A673 (cell line): ENCODE measurements at regions not wholly inside any gene's neighbourhood (a gene's known extent, or its start where the extent isn't known, plus 50 kb on each side); places are given as distances from the start of the nearest gene placed in this dataset.
"Not testable (repeated sequence)": the region's sequence is repeated elsewhere in the genome, so short reads cannot be mapped to it uniquely, and the experiment has no call there.

Source experiments
- BruUV-seq: library from RNA; stranded (reverse); fragments of 400-500 nt; replicated peaks from 2 replicates; lab custom pipeline; 2021; lab: Mats Ljungman, UMichigan
- CTCF ChIA-PET: fragments of 300-600 bp; sonication (Branson Sonifier 250); formaldehyde crosslinking; loops from one replicate; lab custom pipeline; 2022; ENCODE audit warnings: antibody characterized with exemption; lab: Charles Lee
- POLR2A ChIA-PET: fragments of 300-600 bp; sonication (Branson Sonifier 250); formaldehyde crosslinking; loops from one replicate; lab custom pipeline; 2022; ENCODE audit warnings: antibody characterized with exemption; ENCODE audit not compliant: low non-redundant PET; lab: Charles Lee
- DNase-seq: peaks from one replicate; pipeline ENCODE4 v3.0.0-alpha.2; 2015; ENCODE audit warnings: low spot score
- H3K27ac ChIP-seq: fragments of 200-600 bp; sonication (generic); 2 replicates; pipeline ENCODE4 v1.5.1; 2016; ENCODE audit warnings: mixed run types, low read depth, mild to moderate bottlenecking, mixed read lengths, antibody characterized with exemption, low read length; ENCODE audit not compliant: poor library complexity, severe bottlenecking
- H3K27me3 ChIP-seq: fragments of 200-600 bp; sonication (generic); replicated peaks from 2 replicates; pipeline ENCODE4 v1.6.1; 2017; ENCODE audit warnings: mixed run types, low read depth, mild to moderate bottlenecking, mixed read lengths, antibody characterized with exemption, low read length; ENCODE audit not compliant: insufficient read depth, poor library complexity
- H3K36me3 ChIP-seq: fragments of 200-600 bp; sonication (generic); 2 replicates; pipeline ENCODE4 v1.6.1; 2016; ENCODE audit warnings: mixed run types, mild to moderate bottlenecking, mixed read lengths, antibody characterized with exemption, low read length; ENCODE audit not compliant: insufficient read depth, poor library complexity, severe bottlenecking
- H3K4me1 ChIP-seq: fragments of 200-600 bp; sonication (generic); 2 replicates; pipeline ENCODE4 v1.6.1; 2017; ENCODE audit warnings: mixed run types, mild to moderate bottlenecking, mixed read lengths, antibody characterized with exemption, low read length; ENCODE audit not compliant: insufficient read depth, poor library complexity, severe bottlenecking
- H3K4me3 ChIP-seq: fragments of 200-600 bp; sonication (generic); 2 replicates; pipeline ENCODE4 v1.5.1; 2016; ENCODE audit warnings: low read depth, mixed run types, mild to moderate bottlenecking, mixed read lengths, low read length; ENCODE audit not compliant: poor library complexity, severe bottlenecking
- H3K9me3 ChIP-seq: fragments of 200-600 bp; sonication (generic); 2 replicates; pipeline ENCODE4 v1.6.1; 2016; ENCODE audit warnings: mixed run types, low read depth, mild to moderate bottlenecking, mixed read lengths, antibody characterized with exemption, low read length; ENCODE audit not compliant: poor library complexity, severe bottlenecking
- EZH2 ChIP-seq: fragments of 200-600 bp; sonication (generic); IDR thresholded peaks from 2 replicates; pipeline ENCODE4 v1.6.1; 2017; ENCODE audit warnings: borderline replicate concordance, low read depth, mild to moderate bottlenecking, mixed read lengths, antibody characterized with exemption, low read length; ENCODE audit not compliant: poor library complexity, severe bottlenecking
- intact Hi-C: fragments of 100-400 bp; cut with micrococcal nuclease; formaldehyde crosslinking; loops from one replicate; pipeline ENCODE4 v1.10.0; 2022; ENCODE audit not compliant: unreplicated experiment
- TF ChIP-seq, protein P1 (sequence below): fragments of 300-800, 200-600 bp; sonication (generic); conservative IDR thresholded peaks from 2 replicates; pipeline ENCODE4 v1.5.1; 2017; ENCODE audit warnings: low read depth, mild to moderate bottlenecking, antibody characterized with exemption, low read length, moderate library complexity, mixed read lengths

- no peak for DNase-seq
- BruUV-seq = no TSS peak
- H3K27me3 ChIP-seq = no peaks in the 10 kb centered on the region
- CTCF ChIA-PET = no interaction called here
- no peak overlapping the region for H3K4me3 ChIP-seq
- H3K36me3 ChIP-seq = no peaks in the 10 kb centered on the region
- POLR2A ChIA-PET = no interaction called here
- intact Hi-C loops = no loop called here
- H3K27ac ChIP-seq = no peak overlapping the region
- TF ChIP-seq EZH2 = no peak
- TF ChIP-seq, protein P1, sequence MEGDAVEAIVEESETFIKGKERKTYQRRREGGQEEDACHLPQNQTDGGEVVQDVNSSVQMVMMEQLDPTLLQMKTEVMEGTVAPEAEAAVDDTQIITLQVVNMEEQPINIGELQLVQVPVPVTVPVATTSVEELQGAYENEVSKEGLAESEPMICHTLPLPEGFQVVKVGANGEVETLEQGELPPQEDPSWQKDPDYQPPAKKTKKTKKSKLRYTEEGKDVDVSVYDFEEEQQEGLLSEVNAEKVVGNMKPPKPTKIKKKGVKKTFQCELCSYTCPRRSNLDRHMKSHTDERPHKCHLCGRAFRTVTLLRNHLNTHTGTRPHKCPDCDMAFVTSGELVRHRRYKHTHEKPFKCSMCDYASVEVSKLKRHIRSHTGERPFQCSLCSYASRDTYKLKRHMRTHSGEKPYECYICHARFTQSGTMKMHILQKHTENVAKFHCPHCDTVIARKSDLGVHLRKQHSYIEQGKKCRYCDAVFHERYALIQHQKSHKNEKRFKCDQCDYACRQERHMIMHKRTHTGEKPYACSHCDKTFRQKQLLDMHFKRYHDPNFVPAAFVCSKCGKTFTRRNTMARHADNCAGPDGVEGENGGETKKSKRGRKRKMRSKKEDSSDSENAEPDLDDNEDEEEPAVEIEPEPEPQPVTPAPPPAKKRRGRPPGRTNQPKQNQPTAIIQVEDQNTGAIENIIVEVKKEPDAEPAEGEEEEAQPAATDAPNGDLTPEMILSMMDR = no peak
- H3K4me1 ChIP-seq = no peaks in the 10 kb centered on the region
- peaks cover 13% of the 10 kb centered on the region for H3K9me3 ChIP-seq
Observed at GRCh38 chr5:26492906-26493459, 545.4 kb downstream of the CDH9 start.

DNA sequence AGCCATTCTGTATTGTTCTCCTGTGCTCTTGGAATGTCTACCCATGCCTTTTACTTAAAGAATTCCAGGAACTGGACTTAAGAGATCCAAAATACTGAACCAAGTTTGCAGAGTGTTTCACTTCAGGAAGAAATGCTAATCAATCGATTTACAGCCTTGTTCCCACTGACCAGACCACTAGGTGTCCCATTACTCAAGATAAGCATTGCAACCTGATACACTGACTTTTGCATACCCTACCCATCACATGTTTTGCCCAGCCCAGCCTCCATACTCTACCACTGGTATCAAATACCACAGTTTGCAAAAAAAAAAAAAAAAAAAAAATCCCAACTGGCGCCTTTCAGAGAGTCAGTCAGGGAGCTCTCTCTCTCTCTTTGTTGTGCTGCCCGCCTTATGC lies 550.8 kb downstream of the CDH9 start:
- H3K9me3 ChIP-seq = peaks cover 4% of the 10 kb centered on the region
- H3K27ac ChIP-seq = no peak overlapping the region
- H3K36me3 ChIP-seq = no peaks in the 10 kb centered on the region
- intact Hi-C loops = loop anchor here (5.0 kb wide), 1 partner anchor 215 kb away; no protein-coding TSS in a partner anchor
- TF ChIP-seq, protein P1 = 0 out of 2 replicates have a peak, but pooled peaks have one; percentile 17
- no peak for TF ChIP-seq EZH2
- ChIA-PET CTCF (no interaction called here), POLR2A (no interaction called here)
- H3K27me3 ChIP-seq = no peaks in the 10 kb centered on the region
- no peak for DNase-seq
- H3K4me3 ChIP-seq = no peak overlapping the region
- H3K4me1 ChIP-seq = no peaks in the 10 kb centered on the region
- no TSS peak for BruUV-seq

GRCh38 chr5:26486631-26487030 lies 551.8 kb downstream of the CDH9 start:
- no peak for DNase-seq
- CTCF ChIA-PET = no interaction called here
- TF ChIP-seq, protein P1 = no peak
- no peak for TF ChIP-seq EZH2
- POLR2A ChIA-PET = no interaction called here
- intact Hi-C loops = loop anchor here (5.0 kb wide), 1 partner anchor 216 kb away; no protein-coding TSS in a partner anchor
- no TSS peak for BruUV-seq
- no peaks in the 10 kb centered on the region for H3K4me1 ChIP-seq
- no peak overlapping the region for H3K4me3 ChIP-seq
- no peaks in the 10 kb centered on the region for H3K27me3 ChIP-seq
- no peaks in the 10 kb centered on the region for H3K9me3 ChIP-seq
- no peaks in the 10 kb centered on the region for H3K36me3 ChIP-seq
- H3K27ac ChIP-seq = no peak overlapping the region

GRCh38 chr5:26485146-26485860 lies 553.1 kb downstream of the CDH9 start:
- DNase-seq, H3K36me3 ChIP-seq, CTCF ChIA-PET, BruUV-seq, H3K9me3 ChIP-seq, H3K4me3 ChIP-seq, POLR2A ChIA-PET, H3K27ac ChIP-seq, H3K4me1 ChIP-seq, H3K27me3 ChIP-seq: not testable (repeated sequence)
- intact Hi-C loops = loop anchor here (5.0 kb wide), 1 partner anchor 217 kb away; no protein-coding TSS in a partner anchor
